Cardiac septum (tissue), 1 donor: ENCODE measurements at regions not wholly inside any gene's neighbourhood (a gene's known extent, or its start where the extent isn't known, plus 50 kb on each side); places are given as distances from the start of the nearest gene placed in this dataset.
"Not testable (repeated sequence)": the region's sequence is repeated elsewhere in the genome, so short reads cannot be mapped to it uniquely, and the experiment has no call there.

Experiments
- DNase-seq: peaks from one replicate; pipeline ENCODE4 v3.0.0-alpha.2; 2020; ENCODE audit warnings: low spot score
- intact Hi-C: fragments of 100-400 bp; cut with DNase I; formaldehyde crosslinking; loops from one replicate; pipeline ENCODE4 v1.14.0; 2022
- donor health status: DM: no; HTN: no; CAD: no.

GRCh38 chrX:115357326-115358120, 68.0 kb downstream of the LUZP4 start:
- no peak for DNase-seq
- intact Hi-C loops: no loop called here

GRCh38 chrX:115359508-115359907, 70.0 kb downstream of the LUZP4 start:
- DNase-seq, intact Hi-C loops: not testable (repeated sequence)

- no peak for DNase-seq
- intact Hi-C loops: no loop called here
Measured at GRCh38 chrX:115360220-115360781, 70.8 kb downstream of the LUZP4 start.

- DNase-seq: no peak
- intact Hi-C loops: no loop called here
Measured at GRCh38 chrX:115362334-115363095, 73.0 kb downstream of the LUZP4 start.

GRCh38 chrX:115363372-115363771, 73.9 kb downstream of the LUZP4 start:
- intact Hi-C loops: no loop called here
- DNase-seq: no peak

GRCh38 chrX:115363897-115364296, 74.4 kb downstream of the LUZP4 start:
- intact Hi-C loops: no loop called here
- DNase-seq: no peak

GRCh38 chrX:115364670-115365069, 75.2 kb downstream of the LUZP4 start:
- intact Hi-C loops: no loop called here

GRCh38 chrX:115366535-115366934, 77.0 kb downstream of the LUZP4 start:
- intact Hi-C loops: no loop called here
- DNase-seq: no peak

More at GRCh38 chrX:115364670-115365069, 75.2 kb downstream of the LUZP4 start:
- no peak for DNase-seq

GRCh38 chrX:115367455-115367854, 77.9 kb downstream of the LUZP4 start:
- DNase-seq: no peak
- intact Hi-C loops: no loop called here

GRCh38 chrX:115367951-115368350, 78.4 kb downstream of the LUZP4 start:
- intact Hi-C loops: no loop called here
- DNase-seq: no peak

GRCh38 chrX:115368876-115369275, 79.4 kb downstream of the LUZP4 start:
- no peak for DNase-seq
- intact Hi-C loops: no loop called here

- DNase-seq: no peak
- intact Hi-C loops: no loop called here
Measured at GRCh38 chrX:115372152-115372551, 82.6 kb downstream of the LUZP4 start.

- intact Hi-C loops: no loop called here
- no peak for DNase-seq
Measured at GRCh38 chrX:115373308-115373707, 83.8 kb downstream of the LUZP4 start.

- intact Hi-C loops: no loop called here
- no peak for DNase-seq
Measured at GRCh38 chrX:115378471-115378870, 89.0 kb downstream of the LUZP4 start.

GRCh38 chrX:115387327-115387726, 97.8 kb downstream of the LUZP4 start:
- no peak for DNase-seq
- intact Hi-C loops: no loop called here

GRCh38 chrX:115388879-115389278, 99.4 kb downstream of the LUZP4 start:
- DNase-seq: no peak
- intact Hi-C loops: no loop called here

- intact Hi-C loops: no loop called here
- DNase-seq: no peak
Measured at GRCh38 chrX:115390078-115390477, 100.6 kb downstream of the LUZP4 start.

- DNase-seq: no peak
- intact Hi-C loops: no loop called here
Measured at GRCh38 chrX:115392031-115392430, 102.5 kb downstream of the LUZP4 start.

GRCh38 chrX:115392871-115393270, 103.4 kb downstream of the LUZP4 start:
- DNase-seq: no peak
- intact Hi-C loops: no loop called here

GRCh38 chrX:115393271-115393670, 103.8 kb downstream of the LUZP4 start:
- intact Hi-C loops: no loop called here
- no peak for DNase-seq

GRCh38 chrX:115394806-115395205, 105.3 kb downstream of the LUZP4 start:
- DNase-seq, intact Hi-C loops: not testable (repeated sequence)
